ENCODE measurements at regions not wholly inside any gene's neighbourhood (a gene's known extent, or its start where the extent isn't known, plus 50 kb on each side); places are given as distances from the start of the nearest gene placed in this dataset.

- no peak for TF ChIP-seq GABPA (IDR thresholded peaks at IDR 0.05; ENCODE audit: low read depth)
- no peak for TF ChIP-seq CTCF (IDR thresholded peaks at IDR 0.05; ENCODE audit: insufficient read depth, low read length)
- TF ChIP-seq REST (IDR thresholded peaks at IDR 0.05; ENCODE audit: insufficient replicate concordance, low read depth): no peak
- TF ChIP-seq SPI1 (IDR thresholded peaks at IDR 0.05; ENCODE audit: borderline replicate concordance, low read depth): no peak
- no peak for TF ChIP-seq POLR2AphosphoS5 (IDR thresholded peaks at IDR 0.05; ENCODE audit: low read depth)
These were observed 357.3 kb upstream of the ADAMTS9 start for GRCh38 chr3:65045138-65045537.

Measured in HL-60 (cell line).